Embryonic facial prominence (tissue), 1 donor: ENCODE measurements at regions not wholly inside any gene's neighbourhood (a gene's known extent, or its start where the extent isn't known, plus 50 kb on each side); places are given as distances from the start of the nearest gene placed in this dataset.

Experiments
- DNase-seq: peaks from one replicate; pipeline ENCODE4 v3.0.0-alpha.2; 2016; ENCODE audit errors: extremely low spot score

GRCh38 chr11:133720951-133721350 is 124.4 kb downstream of the SPATA19 start:
- no peak for DNase-seq

- no peak for DNase-seq
Measured at GRCh38 chr11:133719532-133720235, 125.6 kb downstream of the SPATA19 start.

GRCh38 chr11:133718831-133719230 is 126.5 kb downstream of the SPATA19 start:
- no peak for DNase-seq

- no peak for DNase-seq
Measured at GRCh38 chr11:133718238-133718637, 127.1 kb downstream of the SPATA19 start.

- no peak for DNase-seq
Measured at GRCh38 chr11:133716602-133717001, 128.7 kb downstream of the SPATA19 start.

GRCh38 chr11:133715602-133716001 is 129.7 kb downstream of the SPATA19 start:
- DNase-seq, result no peak

- no peak for DNase-seq
Measured at GRCh38 chr11:133714471-133715375, 130.6 kb downstream of the SPATA19 start.

GRCh38 chr11:133713844-133714243 is 131.5 kb downstream of the SPATA19 start:
- DNase-seq, result no peak

- DNase-seq, result no peak
Measured at GRCh38 chr11:133713406-133713805, 131.9 kb downstream of the SPATA19 start.

- DNase-seq, result no peak
Measured at GRCh38 chr11:133712051-133712560, 133.2 kb downstream of the SPATA19 start.

GRCh38 chr11:133711545-133711944 is 133.8 kb downstream of the SPATA19 start:
- no peak for DNase-seq

GRCh38 chr11:133710681-133711240 is 134.6 kb downstream of the SPATA19 start:
- DNase-seq, result no peak

GRCh38 chr11:133710241-133710640 is 135.1 kb downstream of the SPATA19 start:
- no peak for DNase-seq

- DNase-seq, result no peak
Measured at GRCh38 chr11:133708547-133709051, 136.7 kb downstream of the SPATA19 start.

- no peak for DNase-seq
Measured at GRCh38 chr11:133706925-133707794, 138.2 kb downstream of the SPATA19 start.

GRCh38 chr11:133705873-133706272 is 139.4 kb downstream of the SPATA19 start:
- DNase-seq, result no peak

- DNase-seq, result no peak
Measured at GRCh38 chr11:133705074-133705648, 140.2 kb downstream of the SPATA19 start.

GRCh38 chr11:133699071-133699470 is 146.2 kb downstream of the SPATA19 start:
- DNase-seq, result no peak

- no peak for DNase-seq
Measured at GRCh38 chr11:133698654-133699053, 146.7 kb downstream of the SPATA19 start.

- no peak for DNase-seq
Measured at GRCh38 chr11:133697603-133698180, 147.6 kb downstream of the SPATA19 start.
